LNCAP (cell line): ENCODE measurements at regions not wholly inside any gene's neighbourhood (a gene's known extent, or its start where the extent isn't known, plus 50 kb on each side); places are given as distances from the start of the nearest gene placed in this dataset.

Experiments
- CTCF ChIP-seq: fragments of 450-650 bp; IDR thresholded peaks from 2 replicates; pipeline ENCODE4 v1.5.1; 2017; ENCODE audit warnings: mild to moderate bottlenecking

- no peak for TF ChIP-seq CTCF
These were observed 643.7 kb downstream of the UTRN start for GRCh38 chr6:144928847-144929246.

GRCh38 chr6:144929262-144929661, 644.1 kb downstream of the UTRN start:
- no peak for TF ChIP-seq CTCF

- TF ChIP-seq CTCF, result peak; percentile 80
These were observed 646.3 kb downstream of the UTRN start for GRCh38 chr6:144931172-144932035.

- TF ChIP-seq CTCF, result no peak
These were observed 647.5 kb downstream of the UTRN start for GRCh38 chr6:144932621-144933020.

- no peak for TF ChIP-seq CTCF
These were observed 650.0 kb downstream of the UTRN start for GRCh38 chr6:144935181-144935580.

- TF ChIP-seq CTCF, result no peak
These were observed 650.5 kb downstream of the UTRN start for GRCh38 chr6:144935661-144936060.

GRCh38 chr6:144936764-144937163, 651.6 kb downstream of the UTRN start:
- no peak for TF ChIP-seq CTCF
